Astrocyte of the hippocampus (primary cell): ENCODE measurements at regions not wholly inside any gene's neighbourhood (a gene's known extent, or its start where the extent isn't known, plus 50 kb on each side); places are given as distances from the start of the nearest gene placed in this dataset.
A peak's percentile ranks its signal among the peaks of the same experiment; 100 is the strongest.
"Not testable (repeated sequence)": the region's sequence is repeated elsewhere in the genome, so short reads cannot be mapped to it uniquely, and the experiment has no call there.

Experiments
- DNase-seq: peaks from one replicate; pipeline ENCODE4 v3.0.0; 2011; ENCODE audit warnings: low read depth, low spot score

- DNase-seq, result no peak
These were observed 165.8 kb downstream of the ZIC4 start for GRCh38 chr3:147240581-147240980.

- no peak for DNase-seq
These were observed 168.4 kb downstream of the ZIC4 start for GRCh38 chr3:147237991-147238390.

- DNase-seq, result not testable (repeated sequence)
These were observed 174.4 kb downstream of the ZIC4 start for GRCh38 chr3:147231980-147232379.

- no peak for DNase-seq
These were observed 175.2 kb downstream of the ZIC4 start for GRCh38 chr3:147231111-147231510.

- DNase-seq, result no peak
These were observed 184.1 kb downstream of the ZIC4 start for GRCh38 chr3:147222291-147222690.

GRCh38 chr3:147218965-147219364 is 187.4 kb downstream of the ZIC4 start:
- DNase-seq, result no peak

GRCh38 chr3:147216143-147216673 is 190.1 kb downstream of the ZIC4 start:
- no peak for DNase-seq

GRCh38 chr3:147215660-147216059 is 190.7 kb downstream of the ZIC4 start:
- no peak for DNase-seq

- DNase-seq, result no peak
These were observed 192.7 kb downstream of the ZIC4 start for GRCh38 chr3:147213633-147214032.

GRCh38 chr3:147210676-147211075 is 195.7 kb downstream of the ZIC4 start:
- DNase-seq, result no peak

GRCh38 chr3:147201086-147201485 is 205.3 kb downstream of the ZIC4 start:
- DNase-seq, result no peak

GRCh38 chr3:147200545-147200944 is 205.8 kb downstream of the ZIC4 start:
- DNase-seq, result no peak

- DNase-seq, result no peak
These were observed 208.6 kb downstream of the ZIC4 start for GRCh38 chr3:147197739-147198138.

- no peak for DNase-seq
These were observed 210.5 kb downstream of the ZIC4 start for GRCh38 chr3:147195887-147196286.

GRCh38 chr3:147191795-147192385 is 214.5 kb downstream of the ZIC4 start:
- DNase-seq, result peak; percentile 78

- DNase-seq, result no peak
These were observed 217.3 kb downstream of the ZIC4 start for GRCh38 chr3:147189016-147189415.

GRCh38 chr3:147187687-147188086 is 218.7 kb downstream of the ZIC4 start:
- no peak for DNase-seq

- no peak for DNase-seq
These were observed 220.6 kb downstream of the ZIC4 start for GRCh38 chr3:147185781-147186180.

- no peak for DNase-seq
These were observed 221.5 kb downstream of the ZIC4 start for GRCh38 chr3:147184794-147185193.

GRCh38 chr3:147173257-147173656 is 233.1 kb downstream of the ZIC4 start:
- no peak for DNase-seq

- DNase-seq, result no peak
These were observed 243.6 kb downstream of the ZIC4 start for GRCh38 chr3:147162743-147163142.

GRCh38 chr3:147161833-147162232 is 244.5 kb downstream of the ZIC4 start:
- no peak for DNase-seq

- DNase-seq, result no peak
These were observed 245.4 kb downstream of the ZIC4 start for GRCh38 chr3:147160984-147161383.

GRCh38 chr3:147159141-147159540 is 247.2 kb downstream of the ZIC4 start:
- no peak for DNase-seq
